ENCODE measurements at regions not wholly inside any gene's neighbourhood (a gene's known extent, or its start where the extent isn't known, plus 50 kb on each side); places are given as distances from the start of the nearest gene placed in this dataset.

GRCh38 chr2:118670838-118671237, 176.6 kb downstream of the EN1 start:
- no peak for TF ChIP-seq POLR2A (IDR thresholded peaks at IDR 0.05; ENCODE audit: low read length)
- no peak for TF ChIP-seq GATA1 (IDR thresholded peaks at IDR 0.05; ENCODE audit: low read depth, low read length)
